Fibroblast of skin of right quadriceps (primary cell): ENCODE measurements at regions not wholly inside any gene's neighbourhood (a gene's known extent, or its start where the extent isn't known, plus 50 kb on each side); places are given as distances from the start of the nearest gene placed in this dataset.
A peak's percentile ranks its signal among the peaks of the same experiment; 100 is the strongest.

Experiments
- DNase-seq: peaks from one replicate; pipeline ENCODE4 v3.0.0-alpha.2; 2013

GRCh38 chr13:109933476-109933875, 147.1 kb upstream of the IRS2 start:
- no peak for DNase-seq

GRCh38 chr13:109924376-109924775, 138.0 kb upstream of the IRS2 start:
- DNase-seq: no peak

GRCh38 chr13:109922518-109922917, 136.1 kb upstream of the IRS2 start:
- no peak for DNase-seq

GRCh38 chr13:109919715-109920375, 133.5 kb upstream of the IRS2 start:
- DNase-seq: peak; percentile 68

GRCh38 chr13:109918179-109918711, 131.9 kb upstream of the IRS2 start:
- peak; percentile 86 for DNase-seq

GRCh38 chr13:109917422-109917821, 131.0 kb upstream of the IRS2 start:
- DNase-seq: no peak

- DNase-seq: no peak
Measured at GRCh38 chr13:109913936-109914510, 127.6 kb upstream of the IRS2 start.

- no peak for DNase-seq
Measured at GRCh38 chr13:109913186-109913585, 126.8 kb upstream of the IRS2 start.

- no peak for DNase-seq
Measured at GRCh38 chr13:109910194-109910593, 123.8 kb upstream of the IRS2 start.

- peak; percentile 51 for DNase-seq
Measured at GRCh38 chr13:109906976-109907375, 120.6 kb upstream of the IRS2 start.

GRCh38 chr13:109904218-109904617, 117.8 kb upstream of the IRS2 start:
- DNase-seq: no peak

GRCh38 chr13:109900741-109901140, 114.4 kb upstream of the IRS2 start:
- no peak for DNase-seq

GRCh38 chr13:109900320-109900719, 113.9 kb upstream of the IRS2 start:
- DNase-seq: no peak

GRCh38 chr13:109899748-109900147, 113.4 kb upstream of the IRS2 start:
- DNase-seq: no peak

- no peak for DNase-seq
Measured at GRCh38 chr13:109899316-109899715, 112.9 kb upstream of the IRS2 start.

- peak; percentile 29 for DNase-seq
Measured at GRCh38 chr13:109897988-109898624, 111.7 kb upstream of the IRS2 start.

GRCh38 chr13:109892101-109892500, 105.7 kb upstream of the IRS2 start:
- no peak for DNase-seq

GRCh38 chr13:109885235-109885634, 98.9 kb upstream of the IRS2 start:
- DNase-seq: no peak

- no peak for DNase-seq
Measured at GRCh38 chr13:109884462-109884861, 98.1 kb upstream of the IRS2 start.

GRCh38 chr13:109883181-109884180, 97.1 kb upstream of the IRS2 start:
- DNase-seq: no peak

- no peak for DNase-seq
Measured at GRCh38 chr13:109881961-109882558, 95.7 kb upstream of the IRS2 start.

- no peak for DNase-seq
Measured at GRCh38 chr13:109881347-109881725, 95.0 kb upstream of the IRS2 start.
